ENCODE measurements at regions not wholly inside any gene's neighbourhood (a gene's known extent, or its start where the extent isn't known, plus 50 kb on each side); places are given as distances from the start of the nearest gene placed in this dataset.

GRCh38 chr1:172751683-172752082 lies 92.8 kb downstream of the FASLG start:
- Histone ChIP-seq H3F3A (replicated peaks; ENCODE audit: insufficient read depth) (peaks cover 4% of the 10 kb centered on the region), H3K4me1 (ENCODE audit: control insufficient read depth in 1 of 2, insufficient read depth in 2 of 2, low read depth in 1 of 2, low read length in 1 of 2) (no peaks in the 10 kb centered on the region; a peak in 1 of 4 replicates), H3K79me2 (ENCODE audit: insufficient read depth) (no peaks in the 10 kb centered on the region), H2AFZ (ENCODE audit: low read depth) (no peak overlapping the region), H3K27ac (ENCODE audit: low read depth in 2 of 2, low read length in 1 of 2) (no peak overlapping the region), H3K9me2 (no peaks in the 10 kb centered on the region), H3K4me3 (ENCODE audit: low read depth in 2 of 2, low read length in 1 of 2) (no peak overlapping the region), H3K36me3 (replicated peaks in 1 of 2; ENCODE audit: control insufficient read depth in 1 of 2, insufficient read depth in 2 of 2, low read length in 1 of 2) (no peaks in the 10 kb centered on the region), H3K9ac (no peak overlapping the region), H3K4me2 (no peak overlapping the region), H4K20me1 (ENCODE audit: insufficient read depth) (no peaks in the 10 kb centered on the region), H3K27me3 (ENCODE audit: insufficient read depth) (no peaks in the 10 kb centered on the region), H3K9me3 (no peaks in the 10 kb centered on the region)
- no peak for TF ChIP-seq RFX5 (IDR thresholded peaks at IDR 0.05; ENCODE audit: low read length)
- TF ChIP-seq NRF1 (IDR thresholded peaks at IDR 0.05; ENCODE audit: low read depth, low read length): no peak
- TF ChIP-seq REST (IDR thresholded peaks at IDR 0.05; ENCODE audit: low read depth, low read length): no peak
- TF ChIP-seq GABPA (IDR thresholded peaks at IDR 0.05; ENCODE audit: low read depth): no peak
- no peak for TF ChIP-seq GATA2 (CRISPR knock-in tag; IDR thresholded peaks at IDR 0.05)
- TF ChIP-seq TCF12 (IDR thresholded peaks at IDR 0.05): no peak
- TF ChIP-seq FOSL2 (IDR thresholded peaks at IDR 0.05; ENCODE audit: borderline replicate concordance, low read depth): no peak
- no peak for TF ChIP-seq CHD2 (IDR thresholded peaks at IDR 0.05; ENCODE audit: low read length, partially characterized antibody)
- TF ChIP-seq FOXM1 (IDR thresholded peaks at IDR 0.05; ENCODE audit: low read depth): no peak
- TF ChIP-seq NFIC (IDR thresholded peaks at IDR 0.05; ENCODE audit: borderline replicate concordance): no peak
- no peak for TF ChIP-seq ELF1 (IDR thresholded peaks at IDR 0.05)
- no peak for TF ChIP-seq CTCF (IDR thresholded peaks at IDR 0.05)
- TF ChIP-seq IRF3 (IDR thresholded peaks at IDR 0.05; ENCODE audit: low read depth, low read length): no peak
- no peak for TF ChIP-seq EP300 (IDR thresholded peaks at IDR 0.05; ENCODE audit: borderline replicate concordance in 1 of 2, low read depth in 1 of 2, low read length in 1 of 2)
- TF ChIP-seq SIN3A (IDR thresholded peaks at IDR 0.05; ENCODE audit: borderline replicate concordance, low read depth, low read length): no peak
- no peak for TF ChIP-seq FOXJ3 (CRISPR knock-in tag; IDR thresholded peaks at IDR 0.05)
- no peak for TF ChIP-seq MEF2A (IDR thresholded peaks at IDR 0.05; ENCODE audit: borderline replicate concordance, low read depth)
- TF ChIP-seq USF2 (IDR thresholded peaks at IDR 0.05; ENCODE audit: borderline replicate concordance, low read depth, low read length): no peak
- no peak for TF ChIP-seq TEAD4 (IDR thresholded peaks at IDR 0.05; ENCODE audit: borderline replicate concordance, insufficient read depth)
- no peak for DNase-seq
- ChIA-PET POLR2A (no interaction called here), CTCF (interaction anchor here (0.9 to 1.9 kb wide), 3 partner anchors 9 to 25 kb away, joined by 3 to 9 read pairs (median 3); no protein-coding TSS in a partner anchor)
- WGBS (ENCODE audit: low lambda C conversion rate): 77% methylated on average over 1 of the region's 1 CpG

Measured in SK-N-SH (cell line).